ENCODE measurements at regions not wholly inside any gene's neighbourhood (a gene's known extent, or its start where the extent isn't known, plus 50 kb on each side); places are given as distances from the start of the nearest gene placed in this dataset.
A peak's percentile ranks its signal among the peaks of the same experiment; 100 is the strongest.

DNA sequence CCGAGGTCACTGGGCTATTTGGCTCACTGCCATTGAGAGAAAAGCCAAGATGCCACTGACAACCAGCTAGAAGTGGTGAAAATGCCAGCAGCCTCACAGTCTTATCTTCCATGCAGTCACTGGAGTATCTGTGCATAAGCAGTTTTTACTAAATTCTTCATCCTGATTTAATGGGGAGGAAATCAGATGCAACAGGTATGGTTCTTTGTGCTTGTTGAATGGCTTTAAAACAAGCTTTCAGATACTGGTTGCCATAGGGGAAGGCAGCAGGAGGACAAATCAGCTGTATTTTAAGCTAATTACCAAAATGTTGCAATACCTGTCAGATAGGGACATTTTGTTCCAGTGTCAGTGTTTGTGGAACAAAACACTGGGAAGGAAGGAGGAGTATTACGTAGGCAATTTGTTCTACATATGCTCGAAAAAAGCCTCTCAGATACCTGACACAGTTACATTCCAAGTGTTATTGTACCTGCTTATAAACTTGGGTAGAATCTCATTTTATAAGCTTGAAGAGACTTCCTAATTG, 54.1 kb upstream of the ARHGAP5 start:
- 94% methylated on average over 3 of the region's 3 CpGs; no CpG with 5 or more reads in 1 of the 2 experiments for WGBS, 2 experiments (ENCODE audit: extremely low coverage in 1 of 2, insufficient coverage in 1 of 2, insufficient read length in 1 of 2, insufficient replicate concordance in 2 of 2, low coverage in 1 of 2, low lambda C conversion rate in 2 of 2, missing lambda C conversion rate in 1 of 2)
- Histone ChIP-seq H3K23me2 (ENCODE audit: low read depth, low read length) (no peaks in the 10 kb centered on the region), H4K5ac (ENCODE audit: insufficient read length, low read depth, low read length) (no peak overlapping the region), H2AFZ (ENCODE audit: low read length) (0 out of 2 replicates have a peak overlapping the region, but pooled peaks have one; percentile 65), H3K4me2 (ENCODE audit: insufficient read depth in 1 of 2, low read depth in 2 of 2, low read length in 2 of 2) (no peak overlapping the region), H3K79me1 (ENCODE audit: low read depth, low read length) (no peaks in the 10 kb centered on the region), H3K9me3 (ENCODE audit: insufficient read depth in 2 of 2, low read depth in 1 of 2, low read length in 1 of 2) (no peaks in the 10 kb centered on the region), H3K14ac (ENCODE audit: insufficient read length) (no peak overlapping the region), H4K20me1 (replicated peaks in 1 of 2; ENCODE audit: control insufficient read depth in 1 of 2, insufficient read depth in 2 of 2, low read length in 2 of 2) (no peaks in the 10 kb centered on the region), H3K27me3 (replicated peaks in 1 of 4; ENCODE audit: control insufficient read depth in 3 of 4, extremely low read depth in 1 of 4, insufficient read depth in 3 of 4, low read length in 3 of 4) (no peaks in the 10 kb centered on the region), H3K79me2 (ENCODE audit: control insufficient read depth in 1 of 2, insufficient read depth in 2 of 2, low read length in 2 of 2) (no peaks in the 10 kb centered on the region), H4K91ac (replicated peaks; ENCODE audit: insufficient read length, low read length) (no peak overlapping the region), H3K4me3 (ENCODE audit: extremely low read depth in 1 of 4, insufficient read depth in 2 of 4, low read depth in 3 of 4, low read length in 4 of 4) (no peak overlapping the region), H4K8ac (ENCODE audit: extremely low read depth, insufficient read depth, low read length) (no peak overlapping the region), H3K36me3 (ENCODE audit: control insufficient read depth in 2 of 4, insufficient read depth in 4 of 4, low read length in 3 of 4) (no peaks in the 10 kb centered on the region), H2BK20ac (ENCODE audit: low read length) (no peak overlapping the region), H2BK12ac (ENCODE audit: low read depth, low read length) (no peak overlapping the region), H2BK15ac (ENCODE audit: low read length) (no peak overlapping the region), H2AK5ac (ENCODE audit: low read depth, low read length) (no peak overlapping the region), H2BK120ac (replicated peaks; ENCODE audit: low read depth, low read length) (no peak overlapping the region), H3K23ac (ENCODE audit: insufficient read length) (no peak overlapping the region), H2BK5ac (ENCODE audit: low read depth, low read length) (no peak overlapping the region), H3K9ac (replicated peaks in 1 of 4; ENCODE audit: extremely low read depth in 1 of 4, low read depth in 3 of 4, low read length in 3 of 4) (no peak overlapping the region), H3K56ac (replicated peaks; ENCODE audit: insufficient read length, low read depth, low read length) (no peak overlapping the region), H3K4me1 (replicated peaks in 1 of 4; ENCODE audit: control insufficient read depth in 3 of 4, insufficient read depth in 4 of 4, low read length in 3 of 4) (peaks cover 0 to 3% (median 1%) of the 10 kb centered on the region in 4 experiments; a peak in 2 of 7 replicates), H3K18ac (ENCODE audit: extremely low read depth, low read length) (no peak overlapping the region), H3K4ac (replicated peaks; ENCODE audit: insufficient read length, low read depth, low read length) (no peak overlapping the region), H3K27ac (ENCODE audit: low read depth, low read length) (no peak overlapping the region)
- no peak for DNase-seq (ENCODE audit: low read depth in 1 of 2, low spot score in 2 of 2)
- CTCF ChIA-PET (ENCODE audit: partially characterized antibody) = interaction anchor here (0.9 to 1.0 kb wide), 2 partner anchors 13 to 145 kb away, joined by 3 read pairs; no protein-coding TSS in a partner anchor
- POLR2A ChIA-PET (ENCODE audit: partially characterized antibody) = no interaction called here
- no peak for TF ChIP-seq TBP (IDR thresholded peaks at IDR 0.05; ENCODE audit: low read depth, low read length)
- FAIRE-seq = no peak

Data from H1 (cell line).